KBM-7 (cell line): ENCODE measurements at regions not wholly inside any gene's neighbourhood (a gene's known extent, or its start where the extent isn't known, plus 50 kb on each side); places are given as distances from the start of the nearest gene placed in this dataset.
A peak's percentile ranks its signal among the peaks of the same experiment; 100 is the strongest.

Experiments used
- DNase-seq: peaks from one replicate; pipeline ENCODE4 v3.0.0-alpha.2; 2015
- in situ Hi-C: fragments of 300-500 bp; cut with MboI; formaldehyde crosslinking; loops from 2 replicates; pipeline ENCODE4 v1.14.3; 2020; ENCODE audit warnings: low sequenced_read_pairs, low pct_unique_long_range_greater_than_20kb, mixed read lengths

GRCh38 chr6:163720460-163721235, 306.1 kb downstream of the QKI start:
- no peak for DNase-seq
- in situ Hi-C loops = no loop called here

- DNase-seq = no peak
- in situ Hi-C loops = no loop called here
These were observed 305.5 kb downstream of the QKI start for GRCh38 chr6:163720005-163720404.

DNA sequence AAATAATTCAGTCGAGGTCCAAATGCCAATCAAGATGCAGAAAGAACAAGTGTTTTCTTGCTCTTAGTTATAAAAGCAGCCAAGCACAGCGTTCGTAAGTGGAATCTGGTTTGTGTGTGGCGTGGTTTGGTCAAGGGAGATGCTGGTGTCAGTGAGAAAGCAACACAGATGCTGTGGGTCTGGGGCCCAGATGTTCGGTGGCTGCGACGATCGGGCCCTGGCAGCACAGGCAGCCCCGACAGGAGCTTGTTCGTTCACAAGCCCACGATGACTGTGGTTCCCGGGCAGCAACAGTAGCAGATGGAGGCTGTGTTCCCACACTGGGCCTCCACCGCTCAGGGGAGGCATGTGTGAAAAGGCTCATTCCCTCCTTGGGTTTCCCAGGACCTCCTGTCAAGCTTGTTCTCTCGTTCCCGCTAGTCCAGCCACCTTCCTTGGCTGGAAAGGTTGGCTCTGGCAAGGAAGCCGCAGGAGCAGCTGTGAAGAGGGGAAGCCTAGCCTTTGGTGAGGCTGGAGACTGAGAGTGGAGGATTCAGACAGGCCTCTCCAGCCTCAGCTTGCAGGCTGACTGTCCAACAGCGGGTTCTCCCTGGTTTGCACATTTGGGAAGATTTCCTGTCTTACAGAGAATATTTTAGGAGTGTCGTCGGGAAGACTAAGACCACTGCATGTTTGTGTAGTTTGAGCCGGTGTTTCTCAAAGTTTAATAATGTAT, 304.7 kb downstream of the QKI start:
- in situ Hi-C loops = no loop called here

GRCh38 chr6:163718537-163718936, 304.0 kb downstream of the QKI start:
- in situ Hi-C loops = no loop called here
- DNase-seq = no peak

More for the DNA sequence above, 304.7 kb downstream of the QKI start:
- DNase-seq = no peak

DNA sequence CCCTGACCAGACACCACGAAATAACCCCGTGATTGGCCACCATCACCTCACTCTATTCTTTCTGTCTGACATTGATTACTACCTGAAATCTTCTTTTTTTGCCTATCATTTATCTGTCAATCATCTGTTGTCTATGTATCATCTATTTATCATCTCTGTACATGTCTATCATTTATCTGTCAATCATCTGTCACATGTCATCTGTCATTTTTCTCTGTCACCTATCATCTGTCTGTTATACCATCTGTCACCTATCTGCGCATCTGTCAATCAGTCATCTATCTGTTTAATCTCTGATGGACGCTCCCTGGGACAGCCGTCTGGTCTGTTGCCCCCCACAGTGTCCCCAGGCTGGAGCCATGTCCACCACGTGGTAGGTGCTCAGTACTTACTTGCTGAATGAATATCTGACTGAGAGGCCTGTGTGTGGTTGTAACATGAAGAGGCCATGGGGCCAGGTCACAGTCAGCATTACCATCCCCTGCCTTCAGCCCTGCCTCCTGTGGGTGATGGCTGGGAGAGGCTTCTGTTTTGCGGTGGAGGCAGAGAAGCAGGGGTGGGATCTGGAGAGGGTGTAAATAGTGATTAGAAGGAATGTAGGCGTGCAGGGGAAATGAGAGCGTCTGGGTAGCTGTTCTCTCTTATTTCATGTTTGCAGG, 302.7 kb downstream of the QKI start:
- DNase-seq = no peak
- in situ Hi-C loops = no loop called here

DNA sequence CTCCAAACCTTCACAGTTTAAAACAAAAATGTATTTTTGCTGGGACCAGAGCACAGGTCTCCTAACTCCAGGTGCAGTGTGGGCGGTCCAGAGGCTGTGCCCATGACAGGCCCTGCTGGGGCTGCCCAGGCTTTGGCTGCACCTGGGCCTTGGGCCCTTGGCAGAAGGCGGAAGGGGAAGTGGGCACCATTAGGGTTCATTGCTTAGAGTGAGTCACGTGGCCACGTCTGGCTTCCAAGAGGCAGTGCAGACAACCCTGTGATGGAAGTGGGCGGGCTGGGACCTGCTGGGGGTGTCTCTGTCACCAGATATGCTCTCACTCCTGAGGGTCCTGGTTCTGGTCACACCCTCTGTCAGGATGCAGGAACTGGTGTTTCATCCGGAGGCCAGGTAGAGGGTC, 302.2 kb downstream of the QKI start:
- in situ Hi-C loops = no loop called here
- no peak for DNase-seq

- no peak for DNase-seq
These were observed 301.3 kb downstream of the QKI start for GRCh38 chr6:163715846-163716245.

DNA sequence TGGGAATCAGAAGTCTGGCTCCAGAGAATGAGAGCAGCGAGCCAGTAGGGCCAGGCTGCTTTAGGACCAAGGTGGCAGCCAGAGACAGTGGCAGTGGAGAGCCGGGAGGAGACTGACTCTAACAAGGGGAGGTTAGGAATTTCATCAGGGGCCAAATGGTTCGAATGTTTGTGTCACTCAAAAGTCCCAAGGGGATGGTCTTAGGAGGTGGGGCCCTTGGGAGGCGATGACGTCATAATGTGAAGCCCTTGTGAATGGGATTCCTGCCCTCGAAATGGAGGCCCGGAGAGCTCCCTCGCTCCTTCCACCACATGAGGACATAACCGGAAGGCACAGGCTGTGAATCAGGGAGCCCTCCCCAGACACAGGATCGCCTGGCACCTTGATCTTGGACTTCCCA, 299.7 kb downstream of the QKI start:
- no peak for DNase-seq
- in situ Hi-C loops = no loop called here

More at GRCh38 chr6:163715846-163716245, 301.3 kb downstream of the QKI start:
- in situ Hi-C loops = no loop called here

- in situ Hi-C loops = no loop called here
- no peak for DNase-seq
These were observed 298.5 kb downstream of the QKI start for GRCh38 chr6:163712981-163713380.

GRCh38 chr6:163712566-163712961, 298.0 kb downstream of the QKI start:
- in situ Hi-C loops = no loop called here
- no peak for DNase-seq

GRCh38 chr6:163711615-163712565, 297.4 kb downstream of the QKI start:
- in situ Hi-C loops = no loop called here
- peak; percentile 84 for DNase-seq

- in situ Hi-C loops = no loop called here
- peak; percentile 14 for DNase-seq
These were observed 296.3 kb downstream of the QKI start for GRCh38 chr6:163710532-163711470.

DNA sequence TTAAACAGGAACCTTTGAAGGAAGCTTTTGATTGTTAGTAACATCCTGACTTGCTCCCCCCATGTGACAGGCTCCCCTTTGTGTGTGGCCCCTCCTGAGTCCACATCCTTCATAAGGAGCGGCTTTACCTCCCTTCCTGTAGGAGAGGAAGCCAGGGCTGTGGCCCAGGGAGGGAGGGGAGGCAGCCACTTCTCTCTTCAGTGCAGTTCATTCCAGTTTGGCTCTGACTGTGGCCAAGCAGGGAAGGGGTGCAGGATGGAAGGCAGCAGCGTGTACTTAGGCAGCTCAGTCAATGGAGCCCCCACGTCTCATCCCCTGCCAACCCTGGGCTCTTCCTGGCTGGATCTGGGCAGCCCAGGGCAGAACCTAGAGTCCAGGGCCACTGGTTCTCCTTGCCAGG, 295.2 kb downstream of the QKI start:
- in situ Hi-C loops = no loop called here
- peak; percentile 21 for DNase-seq

DNA sequence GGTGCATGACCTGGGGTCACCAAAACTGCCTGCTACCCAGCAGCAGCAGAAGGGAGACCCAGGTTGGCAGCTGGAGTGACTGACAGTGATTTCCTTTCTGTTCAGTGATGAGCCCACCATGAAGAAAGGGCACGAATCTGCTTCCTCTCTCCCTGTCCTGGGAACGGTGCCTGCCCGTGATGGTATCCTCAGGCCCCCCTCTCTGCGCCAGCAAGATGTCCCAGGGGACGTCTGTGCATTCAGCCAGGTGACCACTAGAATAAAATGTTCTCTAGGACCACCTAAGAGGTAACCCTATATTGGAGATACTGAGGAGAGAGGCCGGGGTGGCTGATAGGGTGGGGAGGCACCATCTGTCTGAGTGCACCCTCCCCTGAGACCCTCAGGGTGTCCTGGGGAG, 294.7 kb downstream of the QKI start:
- in situ Hi-C loops = no loop called here
- no peak for DNase-seq

- in situ Hi-C loops = no loop called here
- no peak for DNase-seq
These were observed 293.9 kb downstream of the QKI start for GRCh38 chr6:163708466-163708865.

DNA sequence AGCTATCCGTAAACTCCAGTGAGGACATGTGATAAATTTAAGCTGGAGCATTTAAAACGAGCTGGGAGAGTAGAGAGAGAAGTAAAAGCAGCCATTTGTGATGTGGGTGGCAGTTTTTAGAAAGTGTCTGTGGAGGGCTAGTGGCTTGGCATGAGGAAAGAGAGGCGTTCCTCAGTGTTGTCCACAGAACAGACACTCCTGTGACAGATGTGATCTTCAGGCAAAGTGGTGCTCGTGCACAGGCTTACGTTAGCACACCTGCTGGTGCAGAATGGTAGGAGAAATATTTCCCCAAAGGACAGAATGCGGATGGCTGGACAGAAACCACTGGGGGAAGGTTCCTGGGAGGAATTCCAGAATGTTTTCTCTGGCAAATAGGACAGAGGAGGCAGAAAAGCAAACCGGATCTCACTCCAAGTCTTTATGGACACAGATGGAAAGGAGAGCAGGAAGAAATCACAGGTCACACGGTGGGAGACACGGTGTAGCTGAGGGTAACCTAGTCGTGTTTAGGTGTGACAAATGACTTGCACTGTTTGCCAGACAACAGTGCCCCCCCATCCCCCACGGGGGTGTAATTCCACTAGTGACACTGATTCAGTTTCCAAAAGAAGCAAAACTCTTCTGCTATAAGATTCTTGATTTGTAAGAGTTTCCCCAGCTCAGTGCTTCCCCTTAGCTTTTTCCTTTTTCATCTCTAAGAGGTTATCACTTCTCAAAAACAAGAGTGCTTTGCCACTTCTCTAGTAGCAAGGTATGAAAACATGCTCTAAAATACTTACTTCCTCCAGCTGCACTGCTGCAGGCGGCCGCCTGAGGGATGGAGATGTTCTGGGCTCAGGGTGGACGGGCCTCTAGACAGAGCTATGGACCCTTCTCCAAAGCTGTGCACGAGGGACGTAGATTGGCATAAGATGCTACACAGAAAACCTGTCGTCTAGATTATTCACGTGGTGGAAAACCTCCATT, 293.2 kb downstream of the QKI start:
- DNase-seq = no peak
- in situ Hi-C loops = no loop called here

- in situ Hi-C loops = no loop called here
These were observed 292.1 kb downstream of the QKI start for GRCh38 chr6:163706500-163707087.

More at GRCh38 chr6:163706500-163707087, 292.1 kb downstream of the QKI start:
- no peak for DNase-seq
